NCI-H1436 treated with DMSO at 0.1 percent for 48 hours (cell line): ENCODE measurements at regions not wholly inside any gene's neighbourhood (a gene's known extent, or its start where the extent isn't known, plus 50 kb on each side); places are given as distances from the start of the nearest gene placed in this dataset.
A peak's percentile ranks its signal among the peaks of the same experiment; 100 is the strongest.
"Not testable (repeated sequence)": the region's sequence is repeated elsewhere in the genome, so short reads cannot be mapped to it uniquely, and the experiment has no call there.

Source experiments
- DNase-seq: peaks from one replicate; lab custom pipeline; 2025; lab: John Stamatoyannopoulos, UW

- no peak for DNase-seq
Observed at GRCh38 chr5:56658972-56659371, 156.4 kb upstream of the MAP3K1 start.

DNA sequence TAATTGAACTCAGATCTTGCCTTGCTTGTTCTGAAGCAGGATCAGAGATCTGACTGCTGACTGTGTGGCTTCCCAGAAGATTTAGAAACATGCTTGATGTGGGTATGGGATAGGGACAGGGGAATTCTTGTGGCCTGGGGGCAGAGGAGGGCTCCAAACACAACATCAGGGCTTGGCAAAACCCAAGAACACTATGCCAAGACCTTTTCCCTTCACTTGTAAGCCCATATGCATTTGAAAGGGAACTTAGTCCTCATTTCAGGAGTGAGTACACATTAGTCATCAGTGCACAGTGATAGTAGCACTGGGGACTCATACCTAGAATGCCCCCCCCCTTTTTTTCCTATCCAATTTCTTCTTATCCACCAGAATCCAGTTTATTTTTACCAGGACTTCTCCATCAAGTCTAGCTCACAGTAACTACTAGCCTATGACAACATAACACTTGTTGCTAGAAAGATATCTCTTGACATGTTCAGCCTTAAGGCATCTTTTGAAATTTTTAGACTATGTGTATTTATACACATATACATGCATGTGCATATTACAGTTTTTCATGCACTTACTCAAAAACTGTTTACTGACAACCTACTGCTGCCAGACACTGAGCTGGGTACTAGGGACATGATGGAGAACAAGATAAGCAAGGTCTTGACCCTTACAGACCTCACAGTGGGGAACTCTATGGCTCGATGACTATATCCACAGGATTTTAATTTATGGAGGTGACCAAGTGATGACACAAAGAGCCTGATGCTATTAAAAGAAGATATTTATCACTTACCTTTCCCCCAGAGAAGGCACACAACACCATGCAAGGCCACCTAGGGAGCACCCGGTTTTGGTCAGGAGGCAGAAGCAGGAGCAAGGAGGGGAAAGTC is 158.3 kb upstream of the MAP3K1 start:
- no peak for DNase-seq

- DNase-seq, result no peak
Observed at GRCh38 chr5:56651893-56652292, 163.5 kb upstream of the MAP3K1 start.

GRCh38 chr5:56650386-56650785 is 165.0 kb upstream of the MAP3K1 start:
- no peak for DNase-seq

DNA sequence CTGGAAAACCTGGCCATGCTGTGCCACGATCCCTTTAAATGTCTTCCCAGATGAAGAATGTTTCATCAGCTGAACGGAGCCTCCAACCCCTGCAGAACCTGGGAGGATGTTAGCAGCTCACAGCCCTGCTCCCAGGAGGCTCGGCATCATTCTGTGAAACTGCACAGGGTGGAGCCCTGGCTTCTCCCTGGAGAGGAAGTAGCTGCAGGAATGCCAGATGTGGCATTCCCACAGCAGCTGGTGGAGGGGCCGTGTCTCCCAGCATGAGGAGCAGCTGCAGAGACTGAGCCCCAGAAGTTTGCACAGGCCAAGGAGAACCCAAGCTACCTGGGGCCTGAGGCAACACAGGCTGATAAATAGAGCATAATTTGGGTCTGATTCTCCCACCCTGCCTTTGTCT is 165.8 kb upstream of the MAP3K1 start:
- DNase-seq, result no peak

GRCh38 chr5:56648460-56649034 is 166.8 kb upstream of the MAP3K1 start:
- DNase-seq, result no peak

- DNase-seq, result no peak
Observed at GRCh38 chr5:56647099-56647850, 168.1 kb upstream of the MAP3K1 start.

DNA sequence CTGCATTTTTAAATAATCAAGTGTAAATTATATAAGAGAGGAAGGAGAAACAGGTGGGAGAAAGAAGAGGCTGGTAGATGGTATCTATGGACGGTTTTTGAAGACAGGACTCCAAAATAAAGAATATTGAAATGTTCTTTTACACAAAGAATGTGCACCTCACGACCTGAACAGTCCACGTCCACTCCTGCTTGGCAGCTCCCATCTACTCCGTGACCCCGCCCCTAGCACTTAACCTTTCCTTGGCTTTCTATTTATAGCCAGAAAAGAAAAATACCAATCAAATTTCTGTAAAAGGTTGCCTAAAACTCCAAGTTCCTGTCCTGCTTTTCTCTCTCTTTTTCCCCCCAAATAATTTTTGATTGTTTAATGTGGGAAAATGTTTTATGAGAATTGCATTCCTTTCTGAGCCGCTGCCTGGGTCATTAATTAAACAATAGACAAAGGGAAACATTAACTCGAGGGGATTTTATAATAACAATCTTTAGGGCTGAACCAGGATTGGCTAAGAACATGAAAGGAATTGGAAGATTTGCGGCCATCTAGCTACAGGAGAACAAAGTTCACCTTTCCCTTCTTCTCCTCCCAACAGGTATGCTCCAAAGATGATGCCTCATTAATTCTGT is 173.6 kb upstream of the MAP3K1 start:
- DNase-seq, result no peak

GRCh38 chr5:56640763-56641406 is 174.5 kb upstream of the MAP3K1 start:
- no peak for DNase-seq

DNA sequence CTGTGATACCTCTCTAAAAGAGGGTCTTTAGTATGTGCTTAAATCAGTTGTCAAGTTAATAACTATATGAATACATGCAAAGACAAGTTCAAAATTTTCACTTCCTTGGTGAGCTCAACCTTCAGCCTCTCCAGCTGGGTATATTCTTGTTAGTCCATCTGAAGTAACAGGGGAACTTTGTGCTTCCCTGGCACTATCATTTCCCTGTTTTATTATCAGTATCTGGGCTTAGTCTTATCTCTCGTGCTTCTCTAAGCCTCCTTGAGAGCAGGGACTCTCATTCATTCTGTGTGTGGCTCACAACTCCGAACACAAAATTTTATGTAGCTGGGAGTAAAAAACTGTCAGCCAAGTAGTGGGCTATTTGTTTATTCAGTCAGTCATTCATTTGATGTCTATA is 175.9 kb upstream of the MAP3K1 start:
- no peak for DNase-seq

- no peak for DNase-seq
Observed at GRCh38 chr5:56638768-56639238, 176.5 kb upstream of the MAP3K1 start.

GRCh38 chr5:56638061-56638621 is 177.2 kb upstream of the MAP3K1 start:
- DNase-seq, result peak; percentile 58

- DNase-seq, result no peak
Observed at GRCh38 chr5:56637321-56637920, 177.9 kb upstream of the MAP3K1 start.

DNA sequence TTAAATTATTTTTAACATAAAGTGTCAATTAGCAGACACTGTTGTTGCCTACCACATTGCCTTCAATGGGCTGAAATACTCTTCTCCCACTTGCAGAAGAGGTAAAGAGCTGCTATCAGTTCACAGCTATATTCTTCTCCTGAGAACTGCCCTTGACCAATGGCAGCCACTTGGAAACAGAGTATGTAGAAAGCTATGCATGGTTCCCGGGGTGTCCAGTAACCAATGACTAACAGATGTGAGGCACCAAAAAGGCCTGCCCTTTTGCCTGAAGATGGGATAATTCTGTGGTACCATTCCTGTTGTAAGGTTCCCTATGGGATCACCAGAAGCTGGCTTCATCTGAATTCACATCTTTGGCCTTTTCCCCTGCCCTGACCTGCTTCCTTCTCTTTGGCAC is 181.4 kb upstream of the MAP3K1 start:
- DNase-seq, result no peak

DNA sequence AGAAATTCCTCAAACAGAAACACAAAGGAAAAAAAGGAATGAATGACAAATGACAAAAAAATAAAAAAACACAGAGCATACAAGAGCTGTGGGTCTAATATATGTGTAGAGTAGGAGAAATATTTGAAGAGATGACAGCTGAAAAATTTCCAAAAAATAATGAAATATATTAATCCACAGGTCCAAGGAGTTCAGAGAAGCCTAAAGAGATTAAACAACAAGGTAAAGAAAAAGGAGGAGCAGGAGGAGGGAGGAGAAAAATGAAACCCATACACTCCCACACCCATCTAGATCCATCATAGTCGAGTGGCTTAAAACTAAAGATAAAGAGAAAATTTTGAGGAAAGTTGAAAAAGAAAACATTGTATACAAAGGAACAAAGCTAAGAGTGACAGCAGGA is 182.4 kb upstream of the MAP3K1 start:
- no peak for DNase-seq

DNA sequence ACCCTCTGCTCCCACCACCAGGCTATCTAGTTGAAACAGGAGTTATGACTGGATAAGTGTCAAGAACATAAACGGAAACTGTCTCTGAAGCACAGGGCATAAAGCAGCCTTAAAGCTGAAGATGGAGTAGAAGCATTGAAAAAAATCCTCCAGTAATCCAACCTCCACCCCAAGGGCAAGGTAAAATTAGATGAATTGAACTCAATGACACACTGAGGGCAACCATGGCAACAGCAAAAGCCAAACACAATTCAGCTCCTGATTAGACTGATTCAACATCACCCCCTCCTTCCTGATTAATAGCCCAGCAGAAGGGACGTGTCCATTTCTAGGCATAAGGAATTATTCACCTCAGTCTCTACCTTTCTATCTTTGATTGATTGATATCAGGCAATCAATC is 183.2 kb upstream of the MAP3K1 start:
- DNase-seq, result no peak

GRCh38 chr5:56631719-56632118 is 183.6 kb upstream of the MAP3K1 start:
- DNase-seq, result no peak

DNA sequence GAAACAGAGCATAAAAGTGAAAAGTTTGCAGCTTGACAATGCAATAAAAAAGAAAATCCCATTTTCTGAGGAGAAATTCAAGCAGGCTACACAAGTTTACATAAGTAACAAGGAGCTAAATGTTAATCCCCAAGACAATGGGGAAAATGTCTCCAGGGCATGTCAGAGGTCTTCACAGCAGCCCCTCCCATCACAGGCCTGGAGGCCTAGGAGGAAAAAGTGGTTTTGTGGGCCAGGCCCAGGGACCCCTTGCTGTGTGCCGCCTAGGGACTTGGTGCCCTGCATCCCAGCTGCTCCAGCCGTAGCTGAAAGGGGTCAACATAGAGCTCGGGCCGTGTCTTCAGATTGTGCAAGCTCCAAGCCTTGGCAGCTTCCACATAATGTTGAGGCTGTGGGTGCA is 186.7 kb upstream of the MAP3K1 start:
- not testable (repeated sequence) for DNase-seq

DNA sequence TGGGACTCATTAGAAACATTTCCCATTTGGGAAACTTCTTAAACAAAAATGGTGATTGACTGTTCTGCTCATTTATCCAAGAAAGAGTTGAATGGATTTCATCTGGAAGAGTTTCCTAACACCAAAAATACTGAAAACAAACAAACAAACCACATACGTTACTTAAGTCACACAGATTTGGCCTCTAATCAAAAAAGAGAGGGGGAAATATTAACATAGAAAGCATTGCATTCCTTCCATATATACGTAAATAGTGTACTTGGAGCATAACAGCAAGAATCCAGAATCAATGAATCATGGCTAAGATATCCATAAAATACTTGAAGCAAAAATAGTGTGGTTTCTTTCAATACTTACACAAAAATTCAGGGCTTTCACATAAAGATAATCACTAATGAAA is 189.8 kb upstream of the MAP3K1 start:
- DNase-seq, result no peak

GRCh38 chr5:56624751-56625150 is 190.6 kb upstream of the MAP3K1 start:
- DNase-seq, result no peak

GRCh38 chr5:56622141-56622540 is 193.2 kb upstream of the MAP3K1 start:
- no peak for DNase-seq
